Middle frontal gyrus (tissue), 1 donor: ENCODE measurements at regions not wholly inside any gene's neighbourhood (a gene's known extent, or its start where the extent isn't known, plus 50 kb on each side); places are given as distances from the start of the nearest gene placed in this dataset.

Experiments used
- DNase-seq: peaks from one replicate; pipeline ENCODE4 v3.0.0-alpha.2; 2015; ENCODE audit warnings: low spot score; ENCODE audit errors: extremely low spot score

DNA sequence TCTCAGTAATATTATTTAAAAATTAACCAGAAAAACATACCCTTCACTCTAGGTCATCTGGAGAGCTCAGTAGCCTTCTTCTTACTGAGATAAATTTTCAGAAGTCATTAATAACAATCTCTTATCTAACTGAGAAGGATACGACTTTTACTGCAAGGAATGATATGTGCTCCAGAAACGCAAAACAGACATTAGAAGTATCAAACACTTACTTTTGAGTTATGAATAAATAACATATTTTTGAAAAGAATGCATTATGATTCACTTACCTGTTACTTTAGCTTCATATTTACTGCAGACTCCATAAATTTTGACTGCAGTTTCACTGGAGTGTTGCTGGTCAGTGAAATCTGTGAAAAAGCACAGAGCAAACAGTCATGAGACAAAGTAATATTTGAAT is 668.7 kb upstream of the NRSN1 start:
- DNase-seq: no peak

GRCh38 chr6:23465912-23466311 is 660.1 kb upstream of the NRSN1 start:
- no peak for DNase-seq

GRCh38 chr6:23477586-23477985 is 648.4 kb upstream of the NRSN1 start:
- DNase-seq: no peak

- no peak for DNase-seq
Observed at GRCh38 chr6:23478312-23478711, 647.7 kb upstream of the NRSN1 start.

DNA sequence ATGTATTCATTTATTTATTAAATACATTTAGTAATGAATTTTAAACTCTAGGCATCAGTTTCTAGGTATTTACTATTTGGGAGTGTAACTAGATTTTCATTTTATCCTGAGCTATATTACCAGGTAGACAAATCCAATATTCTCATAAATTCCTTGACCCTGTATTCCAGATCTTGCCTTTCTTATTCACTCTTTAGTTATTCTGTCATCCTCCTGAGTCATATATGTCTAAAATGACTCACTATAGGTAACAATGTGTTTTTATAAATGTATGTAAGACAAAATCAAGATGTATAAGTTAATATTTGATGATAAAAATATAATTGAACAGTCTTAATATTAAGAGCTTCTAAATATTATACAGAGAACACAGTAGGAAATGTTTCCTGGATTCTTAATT is 642.1 kb upstream of the NRSN1 start:
- no peak for DNase-seq

- DNase-seq: no peak
Observed at GRCh38 chr6:23494367-23494766, 631.6 kb upstream of the NRSN1 start.

DNA sequence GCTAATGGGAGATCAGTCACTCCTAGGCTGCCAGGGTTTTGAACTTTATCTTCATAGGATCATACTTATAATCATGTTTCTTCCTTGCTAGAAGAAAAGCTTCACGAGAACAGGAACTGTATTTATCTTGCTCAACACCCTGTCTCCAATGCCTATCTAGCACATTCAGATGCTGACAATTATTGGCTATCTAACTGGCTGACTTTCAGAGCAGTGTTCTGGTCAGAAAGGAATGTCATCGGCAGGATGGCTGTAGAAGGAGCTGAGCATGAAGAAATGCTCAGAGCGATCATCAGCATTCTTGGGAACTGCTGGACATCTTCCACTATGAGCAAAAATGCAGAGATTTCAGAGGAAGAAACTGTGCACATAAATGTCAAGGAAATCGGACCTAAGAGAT is 628.0 kb upstream of the NRSN1 start:
- DNase-seq: no peak

- DNase-seq: no peak
Observed at GRCh38 chr6:23499549-23499948, 626.5 kb upstream of the NRSN1 start.

DNA sequence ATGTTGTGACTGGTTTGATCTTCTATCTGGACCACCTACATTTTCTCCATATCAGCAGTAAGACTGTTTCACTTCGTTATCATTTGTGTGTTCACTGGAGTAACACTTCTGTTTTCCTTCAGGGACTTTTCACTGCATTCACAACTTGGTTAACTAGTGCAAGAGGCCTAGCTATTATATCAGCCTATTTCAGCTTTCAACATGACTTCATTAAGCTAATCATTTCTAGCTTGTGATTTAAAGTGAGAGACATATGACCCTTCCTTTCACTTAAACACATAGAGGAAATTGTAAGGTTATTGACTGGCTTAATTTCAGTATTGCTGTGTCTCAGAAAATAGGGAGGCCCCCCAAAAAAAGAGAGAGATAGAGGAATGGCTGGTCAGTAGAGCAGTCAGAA is 622.8 kb upstream of the NRSN1 start:
- no peak for DNase-seq

DNA sequence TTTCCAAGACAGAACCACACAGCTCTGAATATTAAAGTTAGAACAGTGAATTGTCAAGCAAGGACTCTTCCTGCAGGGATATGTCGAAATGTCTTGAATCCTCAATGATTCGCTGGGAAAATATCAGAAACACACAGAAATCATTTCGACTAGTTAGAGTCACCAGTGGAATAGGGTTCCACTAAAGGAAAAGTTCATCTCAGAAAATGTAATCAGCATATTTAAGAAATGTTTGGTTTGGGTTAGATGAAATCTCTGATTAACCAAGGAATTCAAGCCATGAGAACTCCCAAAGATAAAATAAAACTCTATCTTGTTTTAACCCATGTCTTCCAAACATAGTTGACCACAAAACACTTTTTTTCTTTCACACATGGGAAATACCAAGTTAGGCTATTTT is 621.0 kb upstream of the NRSN1 start:
- DNase-seq: no peak

DNA sequence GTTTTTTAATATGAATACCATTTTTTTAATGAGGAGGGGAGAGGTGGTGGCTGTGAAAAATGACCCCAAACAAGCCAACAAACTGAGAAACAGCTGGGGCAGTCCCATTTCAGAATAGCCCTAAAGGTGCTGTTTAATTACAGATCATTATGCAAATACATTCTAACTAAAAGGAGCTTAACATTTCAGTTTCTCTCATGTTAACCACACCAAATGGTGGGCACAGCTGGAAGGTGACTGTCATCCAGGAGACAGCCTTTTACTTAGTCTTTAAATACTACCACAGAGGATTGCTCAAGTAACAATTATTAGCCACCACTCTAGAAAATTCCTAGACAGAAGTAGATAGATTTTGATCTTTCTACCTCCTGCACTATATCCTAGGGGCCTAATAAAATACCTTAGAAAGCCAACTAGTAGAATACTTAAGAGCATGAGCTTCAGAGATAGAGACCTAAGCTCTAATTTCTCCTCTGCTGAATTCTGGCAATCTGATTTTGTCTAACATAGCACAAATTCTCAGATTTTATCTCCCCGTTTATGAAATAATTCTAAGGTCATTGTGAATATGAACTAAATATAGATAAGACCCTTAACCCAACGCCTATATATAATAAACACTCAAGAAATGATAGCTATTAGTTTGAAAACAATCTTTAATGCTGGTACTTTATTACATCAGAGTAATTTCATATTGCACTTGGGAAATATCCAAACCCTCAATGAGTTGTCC is 615.1 kb upstream of the NRSN1 start:
- DNase-seq: no peak

DNA sequence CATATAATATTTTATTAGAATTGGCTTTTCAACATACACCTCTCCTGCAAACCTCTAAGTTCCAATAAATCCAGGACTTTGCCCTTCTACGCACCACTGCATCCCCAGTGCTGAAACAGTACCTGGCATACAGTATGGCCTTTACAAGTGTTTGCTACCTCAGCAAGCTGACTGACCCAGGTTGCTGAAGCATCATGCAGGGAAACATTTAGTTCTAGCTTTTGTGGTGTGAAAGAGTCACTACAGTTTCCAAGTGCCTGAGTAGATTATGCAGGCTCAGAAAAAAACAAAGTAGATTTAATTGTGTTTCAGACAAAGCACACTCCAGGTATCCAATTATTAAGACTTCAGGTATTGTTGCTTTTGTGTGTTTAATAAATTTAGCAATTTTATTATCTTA is 614.2 kb upstream of the NRSN1 start:
- no peak for DNase-seq

- no peak for DNase-seq
Observed at GRCh38 chr6:23518294-23518693, 607.7 kb upstream of the NRSN1 start.

GRCh38 chr6:23522792-23523547 is 603.0 kb upstream of the NRSN1 start:
- DNase-seq: no peak

GRCh38 chr6:23523771-23524170 is 602.2 kb upstream of the NRSN1 start:
- no peak for DNase-seq

DNA sequence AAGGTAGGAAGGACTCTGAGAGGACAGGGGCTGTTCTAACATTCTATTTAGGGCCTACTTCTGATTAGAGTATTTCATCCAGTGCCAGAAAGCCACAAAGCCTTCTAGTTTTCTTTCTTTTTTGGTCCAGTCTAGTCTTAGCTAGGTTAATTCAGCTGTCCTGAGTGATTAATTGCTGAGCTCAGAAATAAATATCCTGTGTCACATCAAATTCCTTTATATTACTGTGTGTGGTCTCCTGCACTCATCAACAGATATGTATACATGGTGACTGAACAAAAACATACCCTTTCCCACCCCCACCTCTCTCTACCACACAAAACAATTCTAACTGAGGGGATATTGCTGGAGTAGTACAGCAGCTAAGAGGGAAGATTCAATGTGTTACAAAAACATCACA is 601.5 kb upstream of the NRSN1 start:
- no peak for DNase-seq

- DNase-seq: no peak
Observed at GRCh38 chr6:23526526-23526925, 599.5 kb upstream of the NRSN1 start.

- DNase-seq: no peak
Observed at GRCh38 chr6:23529902-23530301, 596.1 kb upstream of the NRSN1 start.

- no peak for DNase-seq
Observed at GRCh38 chr6:23531666-23532065, 594.3 kb upstream of the NRSN1 start.

GRCh38 chr6:23532227-23532626 is 593.8 kb upstream of the NRSN1 start:
- no peak for DNase-seq

- DNase-seq: no peak
Observed at GRCh38 chr6:23533311-23533710, 592.7 kb upstream of the NRSN1 start.

DNA sequence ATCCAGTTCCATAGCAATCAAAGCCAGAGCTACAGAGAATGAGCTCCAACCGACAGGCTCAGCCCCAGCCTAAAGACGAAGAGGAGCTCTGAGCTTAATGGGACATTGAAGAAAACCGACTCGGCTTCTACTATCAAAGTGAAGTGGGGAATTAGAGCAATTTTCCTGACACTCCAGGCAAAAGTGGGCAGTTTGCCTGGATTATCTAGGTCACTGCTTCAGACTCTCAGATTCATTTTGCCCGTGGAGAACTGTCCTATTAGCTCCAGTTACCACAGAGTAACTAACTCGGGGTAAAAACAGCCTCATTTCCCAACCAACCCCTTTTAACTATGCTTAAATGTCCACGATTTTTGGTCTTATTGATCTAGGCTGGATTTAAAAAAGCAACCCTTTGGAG is 592.1 kb upstream of the NRSN1 start:
- no peak for DNase-seq

GRCh38 chr6:23534351-23534750 is 591.7 kb upstream of the NRSN1 start:
- no peak for DNase-seq
